HG03139 (cell line): ENCODE measurements at regions not wholly inside any gene's neighbourhood (a gene's known extent, or its start where the extent isn't known, plus 50 kb on each side); places are given as distances from the start of the nearest gene placed in this dataset.

Experiments used
- ATAC-seq: cut with Tn5 transposase; IDR thresholded peaks from one replicate; pipeline ENCODE4 v1.9.1; 2021; ENCODE audit not compliant: unreplicated experiment

GRCh38 chr16:88314991-88315542 lies 67.7 kb upstream of the ZNF469 start:
- ATAC-seq = no peak

- ATAC-seq = no peak
Observed at GRCh38 chr16:88315543-88316105, 67.1 kb upstream of the ZNF469 start.

- ATAC-seq = no peak
Observed at GRCh38 chr16:88316151-88316550, 66.6 kb upstream of the ZNF469 start.

GRCh38 chr16:88316941-88317612 lies 65.7 kb upstream of the ZNF469 start:
- no peak for ATAC-seq

GRCh38 chr16:88317613-88317965 lies 65.2 kb upstream of the ZNF469 start:
- no peak for ATAC-seq

- ATAC-seq = no peak
Observed at GRCh38 chr16:88318051-88318450, 64.7 kb upstream of the ZNF469 start.

GRCh38 chr16:88318521-88318920 lies 64.2 kb upstream of the ZNF469 start:
- no peak for ATAC-seq

- ATAC-seq = no peak
Observed at GRCh38 chr16:88319116-88319965, 63.4 kb upstream of the ZNF469 start.

GRCh38 chr16:88320947-88321634 lies 61.7 kb upstream of the ZNF469 start:
- ATAC-seq = no peak

- no peak for ATAC-seq
Observed at GRCh38 chr16:88321635-88322499, 60.9 kb upstream of the ZNF469 start.

- ATAC-seq = no peak
Observed at GRCh38 chr16:88322500-88322970, 60.2 kb upstream of the ZNF469 start.

GRCh38 chr16:88323041-88323440 lies 59.7 kb upstream of the ZNF469 start:
- no peak for ATAC-seq

- ATAC-seq = no peak
Observed at GRCh38 chr16:88323546-88324330, 59.0 kb upstream of the ZNF469 start.

- no peak for ATAC-seq
Observed at GRCh38 chr16:88325087-88325750, 57.5 kb upstream of the ZNF469 start.

GRCh38 chr16:88325976-88326375 lies 56.8 kb upstream of the ZNF469 start:
- ATAC-seq = no peak

- ATAC-seq = no peak
Observed at GRCh38 chr16:88326611-88327485, 55.9 kb upstream of the ZNF469 start.

- ATAC-seq = no peak
Observed at GRCh38 chr16:88327561-88328312, 55.0 kb upstream of the ZNF469 start.
